ENCODE measurements at regions not wholly inside any gene's neighbourhood (a gene's known extent, or its start where the extent isn't known, plus 50 kb on each side); places are given as distances from the start of the nearest gene placed in this dataset.

DNA sequence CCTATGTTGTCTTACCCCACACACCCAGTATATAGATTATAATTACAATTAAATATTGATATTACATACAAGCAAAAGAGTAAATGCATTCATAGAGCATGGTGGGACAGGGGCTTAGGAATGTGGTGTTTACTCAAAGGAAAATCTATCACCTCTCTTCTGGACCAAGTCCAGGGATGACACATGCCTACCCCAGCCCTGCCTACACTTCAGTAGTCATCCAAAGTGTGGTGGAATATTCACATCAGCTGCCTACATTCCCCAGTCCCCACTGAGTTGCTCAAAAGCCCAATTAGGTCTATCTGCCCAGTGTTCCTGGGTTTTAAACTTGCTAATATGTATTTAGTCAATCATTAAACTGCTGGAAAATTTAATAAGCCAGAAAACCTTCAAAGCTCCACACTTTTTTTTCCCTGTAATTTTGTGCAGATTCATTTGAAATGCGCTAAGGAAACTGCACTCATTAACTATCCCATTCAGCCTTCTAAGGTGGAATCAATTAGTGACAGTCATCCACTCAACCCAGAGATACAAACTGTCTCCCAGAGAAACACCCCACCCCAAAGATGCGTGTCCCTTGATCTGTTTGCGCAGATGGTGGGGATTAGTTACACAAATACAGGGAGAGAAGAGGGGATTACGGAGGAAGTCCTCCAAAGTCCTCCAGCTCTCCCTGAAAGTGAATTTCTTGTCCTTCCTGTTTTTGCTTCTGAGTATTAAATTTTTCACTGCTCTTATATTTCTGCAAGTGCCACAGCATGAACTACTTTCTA lies 91.7 kb upstream of the KDR start:
- H3K27ac Mint-ChIP-seq: no peak overlapping the region
- no peaks in the 10 kb centered on the region for H3K36me3 Mint-ChIP-seq
- intact Hi-C loops (cut with micrococcal nuclease): no loop called here
- ChIA-PET POLR2A (no interaction called here), CTCF (no interaction called here)
- no peaks in the 10 kb centered on the region for H3K9me3 Mint-ChIP-seq
- no peak for DNase-seq
- peaks cover 2% of the 10 kb centered on the region for H3K27me3 Mint-ChIP-seq
- H3K4me1 Mint-ChIP-seq (ENCODE audit: low read depth): no peaks in the 10 kb centered on the region
- no peak overlapping the region for H3K4me3 Mint-ChIP-seq

DNA sequence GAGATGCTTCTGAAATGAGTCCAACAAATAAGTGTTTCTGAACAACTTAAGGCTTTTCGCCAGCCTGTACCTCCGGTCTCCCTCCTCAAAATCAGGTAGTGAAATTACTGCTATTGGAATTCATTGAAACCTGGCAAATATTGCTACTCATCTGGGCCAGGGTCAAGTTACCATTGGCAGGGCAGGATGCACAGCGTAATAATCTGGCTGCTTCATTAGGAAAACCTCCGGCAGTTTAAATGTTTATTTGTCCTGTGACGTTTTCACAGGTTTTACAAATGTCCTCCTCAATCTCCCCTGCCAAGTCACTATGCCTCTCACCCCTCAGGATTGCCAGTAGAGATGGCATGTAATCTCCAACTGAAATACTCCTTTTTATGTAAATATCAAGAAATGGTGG lies 92.6 kb upstream of the KDR start:
- no peaks in the 10 kb centered on the region for H3K4me1 Mint-ChIP-seq (ENCODE audit: low read depth)
- intact Hi-C loops (cut with micrococcal nuclease): no loop called here
- no peak overlapping the region for H3K4me3 Mint-ChIP-seq
- no peaks in the 10 kb centered on the region for H3K36me3 Mint-ChIP-seq
- H3K9me3 Mint-ChIP-seq: no peaks in the 10 kb centered on the region
- CTCF ChIA-PET: no interaction called here
- no peak for DNase-seq
- POLR2A ChIA-PET: no interaction called here
- H3K27ac Mint-ChIP-seq: no peak overlapping the region
- H3K27me3 Mint-ChIP-seq: peaks cover 2% of the 10 kb centered on the region

GRCh38 chr4:55237839-55238238 lies 108.2 kb upstream of the SRD5A3 start:
- Mint-ChIP-seq H3K36me3 (no peaks in the 10 kb centered on the region), H3K27ac (no peak overlapping the region), H3K4me3 (no peak overlapping the region), H3K9me3 (peaks cover 21% of the 10 kb centered on the region), H3K27me3 (peaks cover 13% of the 10 kb centered on the region), H3K4me1 (ENCODE audit: low read depth) (no peaks in the 10 kb centered on the region)
- POLR2A ChIA-PET: no interaction called here
- no peak for DNase-seq
- intact Hi-C loops (cut with micrococcal nuclease): no loop called here
- CTCF ChIA-PET: no interaction called here

DNA sequence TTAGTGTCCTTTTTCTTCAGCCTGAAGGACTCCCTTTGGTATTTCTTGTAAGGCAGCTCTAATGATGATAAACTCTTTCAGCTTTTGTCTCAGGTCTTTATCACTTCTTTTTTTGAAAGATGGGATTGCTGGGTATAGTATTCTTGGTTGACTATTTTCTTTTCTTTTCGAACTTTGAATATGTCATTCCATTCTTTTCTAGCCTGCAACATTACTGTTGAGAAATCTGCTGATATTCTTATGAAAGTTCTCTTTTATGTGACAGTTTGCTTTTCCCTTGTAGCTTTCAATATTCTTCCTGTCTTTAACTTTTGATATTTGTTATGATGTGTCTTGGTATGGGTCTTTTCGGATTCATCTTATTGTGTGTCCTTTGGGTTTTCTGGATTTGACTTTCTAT lies 107.6 kb upstream of the SRD5A3 start:
- no peak for DNase-seq
- CTCF ChIA-PET: no interaction called here

DNA sequence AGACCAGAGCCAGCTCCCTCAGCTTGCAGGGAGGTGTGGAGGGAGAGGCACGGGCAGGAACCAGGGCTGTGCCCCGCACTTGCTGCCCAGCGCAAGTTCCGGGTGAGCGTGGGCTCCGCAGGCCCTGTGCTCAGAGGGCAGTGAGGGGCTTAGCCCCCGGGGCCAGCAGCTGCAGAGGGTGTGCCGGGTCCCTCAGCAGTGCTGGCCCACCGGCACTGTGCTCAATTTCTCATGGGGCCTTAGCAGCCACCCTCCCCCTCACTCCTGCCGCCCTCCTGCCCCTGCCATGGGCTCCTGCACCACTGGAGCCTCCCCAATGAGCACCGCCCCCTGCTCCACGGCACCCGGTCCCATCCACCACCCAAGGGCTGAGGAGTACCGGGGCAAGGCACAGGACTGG lies 104.6 kb upstream of the SRD5A3 start:
- no peak for DNase-seq
- H3K27me3 Mint-ChIP-seq: peaks cover 15% of the 10 kb centered on the region
- no peak overlapping the region for H3K27ac Mint-ChIP-seq
- peaks cover 21% of the 10 kb centered on the region for H3K9me3 Mint-ChIP-seq
- no peaks in the 10 kb centered on the region for H3K4me1 Mint-ChIP-seq (ENCODE audit: low read depth)
- ChIA-PET POLR2A (no interaction called here), CTCF (no interaction called here)
- intact Hi-C loops (cut with micrococcal nuclease): no loop called here
- no peak overlapping the region for H3K4me3 Mint-ChIP-seq
- no peaks in the 10 kb centered on the region for H3K36me3 Mint-ChIP-seq

More for the DNA sequence above, 107.6 kb upstream of the SRD5A3 start:
- Mint-ChIP-seq H3K9me3 (peaks cover 21% of the 10 kb centered on the region), H3K36me3 (no peaks in the 10 kb centered on the region), H3K4me1 (ENCODE audit: low read depth) (no peaks in the 10 kb centered on the region), H3K27ac (no peak overlapping the region), H3K4me3 (no peak overlapping the region), H3K27me3 (peaks cover 13% of the 10 kb centered on the region)
- intact Hi-C loops (cut with micrococcal nuclease): no loop called here
- POLR2A ChIA-PET: no interaction called here

DNA sequence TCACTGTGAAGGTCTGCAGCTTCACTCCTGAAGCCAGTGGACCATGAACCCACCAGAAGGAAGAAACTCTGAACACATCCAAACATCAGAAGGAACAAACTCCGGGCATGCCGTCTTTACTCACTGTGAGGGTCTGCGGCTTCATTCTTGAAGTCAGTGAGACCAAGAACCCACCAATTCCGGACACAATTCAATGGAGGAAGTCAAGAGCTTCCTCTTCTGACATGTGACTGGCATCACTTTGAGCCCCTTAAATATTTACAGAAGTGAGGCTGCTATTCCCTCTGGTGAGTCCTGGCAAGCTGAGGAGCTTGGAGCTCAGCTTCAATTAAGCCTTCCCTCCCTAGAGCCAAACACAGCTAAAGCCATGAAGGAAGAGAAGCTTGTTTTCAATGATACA lies 103.5 kb upstream of the SRD5A3 start:
- Mint-ChIP-seq H3K27me3 (peaks cover 14% of the 10 kb centered on the region), H3K36me3 (no peaks in the 10 kb centered on the region), H3K4me3 (no peak overlapping the region), H3K4me1 (ENCODE audit: low read depth) (no peaks in the 10 kb centered on the region), H3K9me3 (peaks cover 20% of the 10 kb centered on the region), H3K27ac (no peak overlapping the region)
- intact Hi-C loops (cut with micrococcal nuclease): no loop called here
- CTCF ChIA-PET: no interaction called here
- POLR2A ChIA-PET: no interaction called here
- no peak for DNase-seq

GRCh38 chr4:55247521-55247920 lies 98.5 kb upstream of the SRD5A3 start:
- ChIA-PET POLR2A (no interaction called here), CTCF (no interaction called here)
- Mint-ChIP-seq H3K9me3 (no peaks in the 10 kb centered on the region), H3K36me3 (no peaks in the 10 kb centered on the region), H3K4me1 (ENCODE audit: low read depth) (no peaks in the 10 kb centered on the region), H3K4me3 (no peak overlapping the region), H3K27me3 (peaks cover 8% of the 10 kb centered on the region), H3K27ac (no peak overlapping the region)
- no peak for DNase-seq
- intact Hi-C loops (cut with micrococcal nuclease): no loop called here

DNA sequence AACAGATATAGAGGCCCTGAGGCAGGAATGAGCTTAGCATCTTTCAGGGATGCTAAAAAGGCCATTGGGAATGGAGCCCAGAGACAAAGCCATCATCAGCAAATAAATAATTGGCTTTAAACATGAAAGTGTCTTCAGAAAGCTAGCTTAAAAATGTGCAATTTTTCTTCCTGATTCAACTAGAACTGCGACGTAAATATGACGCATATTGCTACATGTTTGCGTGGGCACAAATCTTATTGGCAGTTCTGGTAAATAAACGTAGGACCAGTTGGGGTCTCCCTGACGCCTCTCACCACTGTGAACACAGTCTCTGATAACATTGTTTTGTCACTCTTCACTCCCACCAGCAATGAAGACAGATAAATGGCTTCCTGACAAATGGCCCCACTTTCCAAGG lies 97.3 kb upstream of the SRD5A3 start:
- H3K27ac Mint-ChIP-seq: no peak overlapping the region

DNA sequence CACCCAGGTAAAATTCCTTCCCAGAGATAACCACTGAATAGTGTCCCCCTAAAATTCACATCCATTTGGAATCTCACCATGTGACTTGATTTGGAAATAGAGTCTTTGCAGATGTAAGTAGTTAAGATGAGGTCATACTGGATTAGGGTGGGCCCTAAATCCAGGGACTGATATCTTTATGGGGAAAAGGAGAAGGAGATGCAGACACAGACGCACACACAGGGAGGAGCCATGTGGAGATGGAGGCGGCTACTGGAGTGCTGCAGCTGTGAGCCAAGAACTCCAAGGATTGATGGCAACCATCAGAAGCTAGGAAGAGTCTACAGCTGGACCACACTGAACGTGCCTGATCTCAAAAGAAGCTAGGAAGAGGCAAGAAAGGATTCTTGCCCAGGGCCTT lies 96.6 kb upstream of the SRD5A3 start:
- Mint-ChIP-seq H3K4me1 (ENCODE audit: low read depth) (no peaks in the 10 kb centered on the region), H3K36me3 (no peaks in the 10 kb centered on the region), H3K27me3 (peaks cover 5% of the 10 kb centered on the region), H3K4me3 (no peak overlapping the region), H3K9me3 (no peaks in the 10 kb centered on the region), H3K27ac (no peak overlapping the region)
- CTCF ChIA-PET: no interaction called here
- POLR2A ChIA-PET: no interaction called here
- intact Hi-C loops (cut with micrococcal nuclease): no loop called here
- no peak for DNase-seq

More for the DNA sequence above, 97.3 kb upstream of the SRD5A3 start:
- Mint-ChIP-seq H3K9me3 (no peaks in the 10 kb centered on the region), H3K4me3 (no peak overlapping the region), H3K4me1 (ENCODE audit: low read depth) (no peaks in the 10 kb centered on the region), H3K36me3 (no peaks in the 10 kb centered on the region), H3K27me3 (peaks cover 6% of the 10 kb centered on the region)
- ChIA-PET CTCF (no interaction called here), POLR2A (no interaction called here)
- intact Hi-C loops (cut with micrococcal nuclease): no loop called here
- DNase-seq: no peak

DNA sequence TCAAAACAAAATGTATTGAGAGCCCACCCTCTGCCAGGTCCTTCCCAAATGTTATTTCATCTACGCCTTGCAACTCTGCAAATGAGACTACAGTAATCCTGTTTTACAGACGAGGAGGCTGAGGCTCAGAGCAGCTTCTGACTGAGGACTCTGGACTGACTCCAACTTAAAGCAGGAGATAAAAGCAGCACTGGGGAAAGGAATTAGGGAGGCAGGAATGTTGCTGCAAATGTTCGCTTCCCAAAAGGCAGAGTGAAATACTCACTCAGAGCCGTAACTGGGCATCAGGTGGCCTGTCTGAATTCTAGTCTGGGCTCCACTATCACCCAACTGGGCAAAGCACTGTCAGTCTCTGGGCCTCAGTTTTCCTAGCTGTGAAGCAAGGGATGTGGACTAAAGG lies 94.7 kb upstream of the SRD5A3 start:
- DNase-seq: no peak
- peaks cover 6% of the 10 kb centered on the region for H3K27me3 Mint-ChIP-seq
- H3K9me3 Mint-ChIP-seq: no peaks in the 10 kb centered on the region
- H3K4me1 Mint-ChIP-seq (ENCODE audit: low read depth): no peaks in the 10 kb centered on the region
- POLR2A ChIA-PET: no interaction called here
- no peak overlapping the region for H3K27ac Mint-ChIP-seq
- H3K4me3 Mint-ChIP-seq: no peak overlapping the region
- H3K36me3 Mint-ChIP-seq: no peaks in the 10 kb centered on the region
- intact Hi-C loops (cut with micrococcal nuclease): no loop called here
- CTCF ChIA-PET: no interaction called here

DNA sequence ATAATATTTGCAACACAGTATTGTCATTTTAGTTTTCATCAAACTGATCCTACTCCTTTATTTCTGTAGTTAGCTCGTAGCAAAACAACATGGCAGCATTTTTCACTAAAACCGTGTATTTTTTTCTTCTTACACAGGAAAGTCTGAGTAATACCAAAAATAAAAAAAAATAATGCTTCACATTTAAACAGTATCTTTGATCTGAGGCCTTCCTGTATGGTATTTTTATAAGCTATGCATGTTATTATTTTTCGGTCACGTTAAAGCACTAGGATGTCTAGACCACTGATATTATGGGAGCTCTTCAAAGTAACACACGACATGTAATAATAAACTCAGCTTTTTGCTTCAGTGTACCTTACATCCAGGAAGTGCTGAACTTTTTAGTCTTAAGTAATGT lies 94.1 kb upstream of the SRD5A3 start:
- Mint-ChIP-seq H3K27ac (no peak overlapping the region), H3K9me3 (no peaks in the 10 kb centered on the region), H3K36me3 (no peaks in the 10 kb centered on the region), H3K4me3 (no peak overlapping the region), H3K27me3 (peaks cover 6% of the 10 kb centered on the region), H3K4me1 (ENCODE audit: low read depth) (no peaks in the 10 kb centered on the region)
- POLR2A ChIA-PET: no interaction called here
- CTCF ChIA-PET: no interaction called here
- intact Hi-C loops (cut with micrococcal nuclease): no loop called here
- DNase-seq: no peak

GRCh38 chr4:55253948-55254593 lies 92.0 kb upstream of the SRD5A3 start:
- POLR2A ChIA-PET: no interaction called here
- Mint-ChIP-seq H3K4me3 (no peak overlapping the region), H3K9me3 (no peaks in the 10 kb centered on the region), H3K36me3 (no peaks in the 10 kb centered on the region), H3K4me1 (ENCODE audit: low read depth) (no peaks in the 10 kb centered on the region), H3K27ac (no peak overlapping the region), H3K27me3 (peaks cover 6% of the 10 kb centered on the region)
- DNase-seq: no peak
- intact Hi-C loops (cut with micrococcal nuclease): no loop called here
- CTCF ChIA-PET: no interaction called here

- CTCF ChIA-PET: no interaction called here
- Mint-ChIP-seq H3K4me1 (ENCODE audit: low read depth) (no peaks in the 10 kb centered on the region), H3K4me3 (no peak overlapping the region), H3K9me3 (no peaks in the 10 kb centered on the region), H3K27ac (no peak overlapping the region), H3K36me3 (no peaks in the 10 kb centered on the region), H3K27me3 (peaks cover 6% of the 10 kb centered on the region)
- DNase-seq: no peak
- intact Hi-C loops (cut with micrococcal nuclease): no loop called here
- POLR2A ChIA-PET: no interaction called here
These were observed 90.9 kb upstream of the SRD5A3 start for GRCh38 chr4:55255179-55255578.
